Endothelial cell of umbilical vein (primary cell): ENCODE measurements at regions not wholly inside any gene's neighbourhood (a gene's known extent, or its start where the extent isn't known, plus 50 kb on each side); places are given as distances from the start of the nearest gene placed in this dataset.

ENCODE experiments used
- CTCF ChIP-seq, 2 donors: IDR thresholded peaks; 1 replicate in 1 of 2; 2 replicates in 1 of 2; pipeline ENCODE4 v1.5.1; 2011; ENCODE audit warnings: low read length in 2 of 2, mild to moderate bottlenecking in 2 of 2, moderate library complexity in 2 of 2, control low read depth in 1 of 2, inconsistent platforms in 1 of 2, low read depth in 1 of 2; ENCODE audit not compliant: insufficient read depth in 1 of 2; ENCODE audit errors: extremely low read depth in 1 of 2
- POLR2A ChIP-seq: IDR thresholded peaks from 2 replicates; pipeline ENCODE4 v1.6.1; 2012; ENCODE audit warnings: low read depth, mild to moderate bottlenecking, control low read depth, low read length

GRCh38 chr21:33140288-33140687 lies 70.3 kb downstream of the OLIG1 start:
- TF ChIP-seq CTCF (IDR thresholded peaks at IDR 0.05; ENCODE audit: extremely low read depth in 1 of 2, insufficient read depth in 1 of 2, low read depth in 1 of 2, low read length in 2 of 2) (no peak), POLR2A (no peak)
